Colonic mucosa (tissue), 4 donors: ENCODE measurements at regions not wholly inside any gene's neighbourhood (a gene's known extent, or its start where the extent isn't known, plus 50 kb on each side); places are given as distances from the start of the nearest gene placed in this dataset.

Experiments used
- DNase-seq: peaks from one replicate; pipeline ENCODE4 v3.0.0-alpha.2; 2020
- H3K27ac ChIP-seq: fragments of 200-600 bp; one replicate; pipeline ENCODE4 v1.8.0; 2021
- H3K27me3 ChIP-seq: fragments of 200-600 bp; one replicate; pipeline ENCODE4 v1.8.0; 2021
- H3K36me3 ChIP-seq: fragments of 200-600 bp; one replicate; pipeline ENCODE4 v1.8.0; 2021
- H3K4me1 ChIP-seq: fragments of 200-600 bp; one replicate; pipeline ENCODE4 v1.8.0; 2021; ENCODE audit warnings: mild to moderate bottlenecking
- H3K4me3 ChIP-seq: fragments of 200-600 bp; one replicate; pipeline ENCODE4 v1.8.0; 2021
- H3K9ac ChIP-seq, 2 donors: one replicate each; pipeline ENCODE4 v1.7.0; 2013; ENCODE audit warnings: control low read depth in 2 of 2, low read depth in 2 of 2, low read length in 2 of 2
- H3K9me3 ChIP-seq: fragments of 200-600 bp; one replicate; pipeline ENCODE4 v1.8.0; 2021
- CTCF ChIP-seq: fragments of 200-600 bp; IDR thresholded peaks from one replicate; pipeline ENCODE4 v1.8.0; 2022; ENCODE audit warnings: antibody characterized with exemption, mild to moderate bottlenecking
- intact Hi-C: fragments of 100-400 bp; cut with DNase I; formaldehyde crosslinking; loops from one replicate; pipeline ENCODE4 v1.14.1; 2022
- donor health status: healthy.
- donor health status: DM: no; HTN: no; CAD: no.
- donor health status: DM: no; HTN: no; CAD: no.

- no peak overlapping the region for H3K9ac ChIP-seq
- no peaks in the 10 kb centered on the region for H3K4me1 ChIP-seq
- no peaks in the 10 kb centered on the region for H3K27me3 ChIP-seq
- H3K36me3 ChIP-seq, result no peaks in the 10 kb centered on the region
- no peaks in the 10 kb centered on the region for H3K9me3 ChIP-seq
- no peak for TF ChIP-seq CTCF
- no peak overlapping the region for H3K4me3 ChIP-seq
- no peak overlapping the region for H3K27ac ChIP-seq
- intact Hi-C loops, result no loop called here
- DNase-seq, result no peak
Observed at GRCh38 chr10:128431506-128431905, 305.3 kb upstream of the MKI67 start.

- H3K36me3 ChIP-seq, result no peaks in the 10 kb centered on the region
- H3K9me3 ChIP-seq, result no peaks in the 10 kb centered on the region
- no peak overlapping the region for H3K9ac ChIP-seq
- no peak overlapping the region for H3K4me3 ChIP-seq
- no peak for DNase-seq
- H3K27ac ChIP-seq, result no peak overlapping the region
- no peak for TF ChIP-seq CTCF
- intact Hi-C loops, result no loop called here
- H3K27me3 ChIP-seq, result no peaks in the 10 kb centered on the region
- H3K4me1 ChIP-seq, result no peaks in the 10 kb centered on the region
Observed at GRCh38 chr10:128432011-128432410, 305.8 kb upstream of the MKI67 start.

GRCh38 chr10:128432423-128432822 is 306.2 kb upstream of the MKI67 start:
- no peak for DNase-seq
- no peak for TF ChIP-seq CTCF
- no peak overlapping the region for H3K27ac ChIP-seq
- H3K9ac ChIP-seq, result no peak overlapping the region
- H3K4me3 ChIP-seq, result no peak overlapping the region
- H3K9me3 ChIP-seq, result no peaks in the 10 kb centered on the region
- no peaks in the 10 kb centered on the region for H3K36me3 ChIP-seq
- intact Hi-C loops, result no loop called here
- no peaks in the 10 kb centered on the region for H3K27me3 ChIP-seq
- no peaks in the 10 kb centered on the region for H3K4me1 ChIP-seq

GRCh38 chr10:128435811-128436210 is 309.6 kb upstream of the MKI67 start:
- TF ChIP-seq CTCF, result no peak

GRCh38 chr10:128437786-128438345 is 311.6 kb upstream of the MKI67 start:
- no peak overlapping the region for H3K9ac ChIP-seq
- TF ChIP-seq CTCF, result no peak
- intact Hi-C loops, result no loop called here
- H3K4me1 ChIP-seq, result no peaks in the 10 kb centered on the region
- no peak overlapping the region for H3K27ac ChIP-seq
- H3K9me3 ChIP-seq, result no peaks in the 10 kb centered on the region
- DNase-seq, result no peak
- H3K36me3 ChIP-seq, result no peaks in the 10 kb centered on the region
- H3K27me3 ChIP-seq, result no peaks in the 10 kb centered on the region
- H3K4me3 ChIP-seq, result no peak overlapping the region

More at GRCh38 chr10:128435811-128436210, 309.6 kb upstream of the MKI67 start:
- no peak overlapping the region for H3K9ac ChIP-seq
- no peaks in the 10 kb centered on the region for H3K27me3 ChIP-seq
- no peaks in the 10 kb centered on the region for H3K9me3 ChIP-seq
- H3K36me3 ChIP-seq, result no peaks in the 10 kb centered on the region
- no peak for DNase-seq
- intact Hi-C loops, result no loop called here
- H3K4me1 ChIP-seq, result no peaks in the 10 kb centered on the region
- no peak overlapping the region for H3K4me3 ChIP-seq
- no peak overlapping the region for H3K27ac ChIP-seq
